Pancreas (tissue), 10 donors: ENCODE measurements at regions not wholly inside any gene's neighbourhood (a gene's known extent, or its start where the extent isn't known, plus 50 kb on each side); places are given as distances from the start of the nearest gene placed in this dataset.

ENCODE experiments used
- ATAC-seq, 4 donors: fragments of 200-7000 bp; cut with Tn5 transposase; one replicate each; pipeline versions ENCODE4 v1.8.0 to v1.9.1; 2020; ENCODE audit warnings: mild to moderate bottlenecking in 4 of 4, moderate library complexity in 4 of 4
- DNase-seq, 6 donors: peaks; one replicate each; pipeline ENCODE4 v3.0.0-alpha.2; 2020
- FAIRE-seq: peaks from 2 replicates; lab custom pipeline; 2012; peaks lifted over from hg19 to GRCh38; lab: Jason Lieb, UNC
- H3K27ac ChIP-seq, 4 donors: fragments of 200-600 bp; sonication (generic); 1 replicate in 3 of 4; 2 replicates in 1 of 4; pipeline versions ENCODE4 v1.5.0 to v1.8.0; 2020
- H3K27me3 ChIP-seq, 4 donors: fragments of 200-600 bp; one replicate each; pipeline ENCODE4 v1.8.0; 2021
- H3K36me3 ChIP-seq, 3 donors: fragments of 200-600 bp; sonication (generic) in 1 of 3; one replicate each; pipeline versions ENCODE4 v1.5.0 to v1.8.0; 2020 to 2021
- H3K4me1 ChIP-seq, 3 donors: fragments of 200-600 bp; one replicate each; pipeline ENCODE4 v1.8.0; 2021
- H3K4me3 ChIP-seq, 4 donors: fragments of 200-600 bp; sonication (generic) in 2 of 4; one replicate each; pipeline versions ENCODE4 v1.5.0 to v1.8.0; 2020 to 2021
- H3K9me3 ChIP-seq, 4 donors: fragments of 200-600 bp; one replicate each; pipeline ENCODE4 v1.8.0; 2021
- CTCF ChIP-seq, 4 donors: fragments of 200-600 bp; sonication (generic) in 3 of 4; IDR thresholded peaks; one replicate each; pipeline versions ENCODE4 v1.5.0 to v1.8.0; 2021; ENCODE audit warnings: antibody characterized with exemption in 4 of 4
- WGBS, 2 donors: extraction: QIAGEN DNeasy Blood & Tissue Kit; methylation state at CpG; one replicate each; pipeline ENCODE4 v1.1.7; 2013; 5-methylcytosine and 5-hydroxymethylcytosine counted together
- intact Hi-C, 3 donors: fragments of 100-400 bp; cut with DNase I; formaldehyde crosslinking; loops; one replicate each; pipeline versions ENCODE4 v1.11.1 to v1.14.2; 2022
- donor health status: healthy with polysubstance abuse.
- donor health status: DM: no; HTN: no; CAD: no; lungs with moderate emphysema.
- donor health status: DM: no; HTN: no; CAD: no.
- donor health status: control.
- donor health status: control.
- donor health status: Bipolar disorder and iron deficiency.
- donor health status: DM: yes; HTN: yes; CAD: no.
- donor health status: DM: no; HTN: no; CAD: no.
- donor health status: DM: no; HTN: no; CAD: no.
- donor health status: DM: yes; HTN: yes; CAD: no.

GRCh38 chr12:127334365-127334764, 932.6 kb upstream of the TMEM132C start:
- intact Hi-C loops = no loop called here
- H3K4me3 ChIP-seq = no peak overlapping the region
- 21 to 23% methylated on average over 4 of the region's 4 CpGs for WGBS, 2 donors
- H3K9me3 ChIP-seq = no peaks in the 10 kb centered on the region
- DNase-seq (no peak), ATAC-seq (no peak), FAIRE-seq (no peak)
- no peak for TF ChIP-seq CTCF (IDR thresholded peaks at IDR 0.05)
- no peaks in the 10 kb centered on the region for H3K27me3 ChIP-seq
- H3K27ac ChIP-seq = no peak overlapping the region
- H3K4me1 ChIP-seq = no peaks in the 10 kb centered on the region
- no peaks in the 10 kb centered on the region for H3K36me3 ChIP-seq

- H3K36me3 ChIP-seq = no peaks in the 10 kb centered on the region
- no peaks in the 10 kb centered on the region for H3K4me1 ChIP-seq
- no peak for TF ChIP-seq CTCF (IDR thresholded peaks at IDR 0.05)
- DNase-seq (no peak), FAIRE-seq (no peak), ATAC-seq (no peak)
- H3K27me3 ChIP-seq = no peaks in the 10 kb centered on the region
- 0 to 2% methylated on average over 1 of the region's 1 CpG for WGBS, 2 donors
- no peak overlapping the region for H3K27ac ChIP-seq
- no peak overlapping the region for H3K4me3 ChIP-seq
- intact Hi-C loops = no loop called here
- no peaks in the 10 kb centered on the region for H3K9me3 ChIP-seq
Measured at GRCh38 chr12:127334912-127335644, 931.9 kb upstream of the TMEM132C start.

GRCh38 chr12:127336416-127336815, 930.6 kb upstream of the TMEM132C start:
- DNase-seq = no peak
- no peak for ATAC-seq
- FAIRE-seq = no peak
- WGBS, 2 donors = 72 to 84% methylated on average over 1 of the region's 1 CpG
- no peak for TF ChIP-seq CTCF (IDR thresholded peaks at IDR 0.05)
- Histone ChIP-seq H3K27ac (no peak overlapping the region), H3K36me3 (no peaks in the 10 kb centered on the region), H3K27me3 (no peaks in the 10 kb centered on the region), H3K4me1 (no peaks in the 10 kb centered on the region), H3K4me3 (no peak overlapping the region), H3K9me3 (no peaks in the 10 kb centered on the region)
- intact Hi-C loops = no loop called here

- TF ChIP-seq CTCF (IDR thresholded peaks at IDR 0.05) = no peak
- no peaks in the 10 kb centered on the region for H3K4me1 ChIP-seq
- intact Hi-C loops = no loop called here
- no peak for DNase-seq
- no peaks in the 10 kb centered on the region for H3K9me3 ChIP-seq
- H3K36me3 ChIP-seq = no peaks in the 10 kb centered on the region
- no peak for FAIRE-seq
- ATAC-seq = no peak
- no peak overlapping the region for H3K27ac ChIP-seq
- no peak overlapping the region for H3K4me3 ChIP-seq
- H3K27me3 ChIP-seq = no peaks in the 10 kb centered on the region
- WGBS, 2 donors = 40 to 54% methylated on average over 4 of the region's 4 CpGs
Measured at GRCh38 chr12:127339065-127339464, 927.9 kb upstream of the TMEM132C start.

GRCh38 chr12:127340381-127340780, 926.6 kb upstream of the TMEM132C start:
- TF ChIP-seq CTCF (IDR thresholded peaks at IDR 0.05) = no peak
- H3K36me3 ChIP-seq = no peaks in the 10 kb centered on the region
- DNase-seq (no peak), ATAC-seq (no peak), FAIRE-seq (no peak)
- intact Hi-C loops = no loop called here
- H3K9me3 ChIP-seq = no peaks in the 10 kb centered on the region
- 71 to 85% methylated on average over 6 of the region's 6 CpGs for WGBS, 2 donors
- H3K27ac ChIP-seq = no peak overlapping the region
- H3K4me1 ChIP-seq = no peaks in the 10 kb centered on the region
- no peaks in the 10 kb centered on the region for H3K27me3 ChIP-seq
- H3K4me3 ChIP-seq = no peak overlapping the region
